SH-SY5Y (cell line): ENCODE measurements at regions not wholly inside any gene's neighbourhood (a gene's known extent, or its start where the extent isn't known, plus 50 kb on each side); places are given as distances from the start of the nearest gene placed in this dataset.

Source experiments
- GATA2 ChIP-seq: IDR thresholded peaks from 2 replicates; pipeline ENCODE4 v1.6.1; 2011; ENCODE audit warnings: mild to moderate bottlenecking, low read depth, low read length
- GATA3 ChIP-seq: IDR thresholded peaks from 2 replicates; pipeline ENCODE4 v1.6.1; 2011; ENCODE audit warnings: low read depth, mild to moderate bottlenecking, low read length, moderate library complexity

DNA sequence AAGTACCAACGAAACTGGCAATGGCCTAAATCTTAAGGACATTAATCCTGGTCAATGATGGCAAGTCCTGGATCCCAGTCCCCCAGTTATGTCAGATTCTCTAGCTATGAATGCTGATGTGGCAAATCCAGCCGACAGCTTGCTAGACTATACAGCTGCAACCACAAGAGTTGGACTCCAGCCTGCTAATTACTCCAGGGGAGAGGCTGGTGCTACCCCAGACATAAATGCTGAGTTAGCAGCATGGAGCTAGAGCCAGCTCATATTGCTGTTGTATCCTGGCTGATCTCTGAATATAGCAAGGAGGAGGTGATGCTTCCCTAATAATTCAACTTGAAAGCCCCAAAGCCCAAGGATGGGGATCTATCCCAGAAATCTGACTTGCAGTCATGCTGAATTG lies 207.1 kb downstream of the LRRN1 start:
- no peak for TF ChIP-seq GATA2
- no peak for TF ChIP-seq GATA3

DNA sequence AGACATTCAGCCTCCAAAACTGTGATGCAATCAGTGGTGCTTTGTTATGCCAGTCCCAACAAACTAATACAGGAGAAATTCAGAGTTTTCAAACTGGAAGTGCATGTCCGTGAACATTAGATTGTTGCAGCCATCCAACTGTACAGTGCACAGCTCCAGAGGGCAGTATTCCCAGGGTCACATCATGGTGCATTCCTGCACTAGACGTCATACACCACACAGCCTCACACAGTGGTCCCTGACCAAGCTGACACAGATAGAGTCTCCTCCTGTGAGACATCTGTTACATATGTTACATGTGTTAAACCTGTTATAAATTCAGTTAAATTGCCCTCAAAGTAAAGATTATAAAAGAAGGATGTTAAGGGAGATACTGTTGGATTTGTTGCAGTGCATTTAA lies 209.0 kb downstream of the LRRN1 start:
- no peak for TF ChIP-seq GATA3
- TF ChIP-seq GATA2 = no peak

GRCh38 chr3:4011166-4011565 lies 211.9 kb downstream of the LRRN1 start:
- no peak for TF ChIP-seq GATA3
- TF ChIP-seq GATA2 = no peak

GRCh38 chr3:4015426-4015825 lies 216.2 kb downstream of the LRRN1 start:
- TF ChIP-seq GATA2 = no peak
- TF ChIP-seq GATA3 = no peak

DNA sequence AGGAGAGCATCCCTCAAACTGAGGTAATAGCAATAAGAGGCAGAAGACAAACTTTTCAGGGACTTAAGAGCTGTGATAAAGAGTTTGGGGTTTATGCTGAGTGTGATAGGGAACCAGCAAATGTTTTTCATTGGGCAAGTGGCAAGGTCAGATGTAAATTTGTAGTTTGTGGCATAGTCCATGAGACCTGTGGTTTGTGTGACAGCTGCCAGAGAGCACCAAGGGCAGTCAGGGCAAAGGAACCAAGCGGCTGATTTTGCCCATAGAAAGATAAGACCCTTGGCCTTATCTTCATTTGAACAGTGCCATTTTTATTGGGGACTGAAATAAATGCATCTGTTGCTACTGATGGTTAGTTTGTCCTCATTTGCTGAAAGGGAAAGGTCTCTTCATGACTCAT lies 220.3 kb downstream of the LRRN1 start:
- TF ChIP-seq GATA2 (no peak), GATA3 (no peak)

GRCh38 chr3:4021162-4021561 lies 221.9 kb downstream of the LRRN1 start:
- TF ChIP-seq GATA2 (no peak), GATA3 (no peak)

DNA sequence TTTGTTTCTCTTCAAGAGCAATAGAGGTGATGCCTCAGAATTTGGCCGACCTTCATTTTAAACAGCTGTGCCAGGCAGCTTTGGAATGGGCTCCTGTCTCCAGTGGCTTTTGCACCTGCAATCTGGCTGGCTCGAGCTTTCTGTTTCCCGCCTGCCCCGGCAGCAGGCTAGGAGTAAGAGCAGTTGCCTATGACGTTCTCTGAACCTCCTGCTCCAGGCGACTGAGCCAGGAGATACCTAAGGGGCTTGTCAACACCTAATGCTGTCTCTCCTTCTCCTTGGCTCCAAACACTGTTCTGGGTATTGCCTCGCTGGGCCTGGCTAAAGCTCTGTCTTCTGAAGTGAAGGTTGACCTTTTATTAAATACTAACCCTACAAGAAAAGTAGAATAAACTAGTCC lies 229.9 kb downstream of the LRRN1 start:
- no peak for TF ChIP-seq GATA3
- TF ChIP-seq GATA2 = no peak

GRCh38 chr3:4030624-4031023 lies 231.4 kb downstream of the LRRN1 start:
- TF ChIP-seq GATA3 (no peak), GATA2 (no peak)

- TF ChIP-seq GATA2 (no peak), GATA3 (no peak)
Observed at GRCh38 chr3:4033296-4033695, 234.1 kb downstream of the LRRN1 start.

GRCh38 chr3:4036046-4036445 lies 236.8 kb downstream of the LRRN1 start:
- TF ChIP-seq GATA3 (no peak), GATA2 (no peak)

- TF ChIP-seq GATA2 (no peak), GATA3 (no peak)
Observed at GRCh38 chr3:4038351-4038750, 239.1 kb downstream of the LRRN1 start.

DNA sequence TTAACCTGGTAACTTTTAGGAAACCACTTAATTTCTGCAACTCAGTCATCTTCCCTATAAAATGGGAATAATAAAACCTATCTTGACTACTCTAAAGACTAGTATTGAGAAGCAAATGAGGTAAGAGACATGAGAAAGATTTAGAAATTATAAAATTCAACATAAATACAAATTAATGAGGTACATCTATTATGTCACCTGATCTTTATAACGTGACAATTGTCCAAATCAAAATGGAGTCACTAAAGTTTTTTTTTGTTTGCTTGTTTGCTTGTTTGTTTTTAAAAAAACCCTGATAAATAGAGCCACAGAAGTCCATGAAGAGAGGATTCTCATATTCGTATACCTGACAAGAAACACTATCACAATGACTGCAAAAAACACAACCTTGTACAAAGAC lies 242.8 kb downstream of the LRRN1 start:
- TF ChIP-seq GATA2 (no peak), GATA3 (no peak)

GRCh38 chr3:4042869-4043268 lies 243.6 kb downstream of the LRRN1 start:
- TF ChIP-seq GATA2 (no peak), GATA3 (no peak)

DNA sequence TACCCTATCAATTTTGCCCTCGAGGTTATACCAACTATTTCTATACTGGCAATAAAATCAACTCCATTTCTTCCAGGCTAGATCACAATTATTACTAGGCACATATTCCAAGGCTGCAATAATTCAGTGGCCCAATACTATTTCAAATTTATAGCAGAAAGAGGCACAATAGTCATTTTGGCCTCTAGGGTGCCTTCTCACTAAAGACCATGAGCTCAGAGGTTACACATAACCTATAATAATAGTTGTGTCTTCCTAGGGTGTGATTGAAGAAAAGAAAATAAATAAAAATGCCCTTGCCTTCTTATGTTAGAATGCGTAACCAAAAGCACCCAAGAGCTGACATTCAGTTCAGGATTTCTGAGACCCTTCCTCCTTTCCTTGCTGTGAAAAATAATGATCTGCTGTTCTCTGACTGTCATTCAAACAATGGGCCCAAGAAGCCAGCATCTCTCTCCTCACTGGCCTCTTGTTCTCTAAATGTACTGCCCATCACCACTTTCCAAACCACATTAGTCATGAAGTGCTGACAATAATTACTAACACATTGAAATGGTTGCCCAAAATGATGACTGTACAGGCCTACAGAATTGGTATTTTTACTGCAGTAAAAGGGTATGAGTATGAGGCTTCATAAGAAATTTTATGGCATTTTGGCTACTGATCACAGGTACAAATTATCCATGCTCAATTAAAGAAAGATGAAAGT lies 244.8 kb downstream of the LRRN1 start:
- TF ChIP-seq GATA3 (no peak), GATA2 (no peak)

- TF ChIP-seq GATA2 = no peak
- TF ChIP-seq GATA3 = no peak
Observed at GRCh38 chr3:4044619-4045018, 245.4 kb downstream of the LRRN1 start.

- no peak for TF ChIP-seq GATA3
- no peak for TF ChIP-seq GATA2
Observed at GRCh38 chr3:4045756-4046155, 246.5 kb downstream of the LRRN1 start.
